Stimulated activated CD8-positive, alpha-beta memory T cell treated with anti-CD3 and anti-CD28 coated beads, Interleukin-12 subunit alpha, Interleukin-12 subunit beta, amount 100 ng/mL, for 24 hours (primary cell): ENCODE measurements at regions not wholly inside any gene's neighbourhood (a gene's known extent, or its start where the extent isn't known, plus 50 kb on each side); places are given as distances from the start of the nearest gene placed in this dataset.

ENCODE experiments used
- DNase-seq: peaks from one replicate; pipeline ENCODE4 v3.0.0-alpha.2; 2020; ENCODE audit errors: extremely low read depth

- no peak for DNase-seq
These were observed 638.9 kb downstream of the MID1IP1 start for GRCh38 chrX:39439906-39440798.

- DNase-seq, result no peak
These were observed 639.6 kb downstream of the MID1IP1 start for GRCh38 chrX:39440799-39441284.

- no peak for DNase-seq
These were observed 641.1 kb downstream of the MID1IP1 start for GRCh38 chrX:39442332-39442731.

- DNase-seq, result no peak
These were observed 642.0 kb downstream of the MID1IP1 start for GRCh38 chrX:39443240-39443639.

- DNase-seq, result no peak
These were observed 644.1 kb downstream of the MID1IP1 start for GRCh38 chrX:39445336-39445735.

- DNase-seq, result no peak
These were observed 648.1 kb downstream of the MID1IP1 start for GRCh38 chrX:39449352-39449751.

GRCh38 chrX:39450234-39450977 is 647.4 kb downstream of the BCOR start:
- no peak for DNase-seq

- DNase-seq, result no peak
These were observed 646.7 kb downstream of the BCOR start for GRCh38 chrX:39451046-39451445.

GRCh38 chrX:39452401-39452800 is 645.4 kb downstream of the BCOR start:
- DNase-seq, result no peak

- DNase-seq, result no peak
These were observed 643.7 kb downstream of the BCOR start for GRCh38 chrX:39453889-39454621.

- no peak for DNase-seq
These were observed 640.7 kb downstream of the BCOR start for GRCh38 chrX:39456894-39457604.

GRCh38 chrX:39458779-39459178 is 639.0 kb downstream of the BCOR start:
- DNase-seq, result no peak

- no peak for DNase-seq
These were observed 638.6 kb downstream of the BCOR start for GRCh38 chrX:39459204-39459603.

- no peak for DNase-seq
These were observed 637.8 kb downstream of the BCOR start for GRCh38 chrX:39459952-39460351.

- DNase-seq, result no peak
These were observed 637.3 kb downstream of the BCOR start for GRCh38 chrX:39460499-39460898.

GRCh38 chrX:39462835-39463234 is 634.9 kb downstream of the BCOR start:
- DNase-seq, result no peak

GRCh38 chrX:39464253-39464652 is 633.5 kb downstream of the BCOR start:
- no peak for DNase-seq

GRCh38 chrX:39465467-39465866 is 632.3 kb downstream of the BCOR start:
- DNase-seq, result no peak

- DNase-seq, result no peak
These were observed 631.9 kb downstream of the BCOR start for GRCh38 chrX:39465906-39466305.

- no peak for DNase-seq
These were observed 628.6 kb downstream of the BCOR start for GRCh38 chrX:39469126-39469525.

GRCh38 chrX:39470588-39471407 is 627.0 kb downstream of the BCOR start:
- DNase-seq, result no peak
